Left renal cortex interstitium (tissue), 4 donors: ENCODE measurements at regions not wholly inside any gene's neighbourhood (a gene's known extent, or its start where the extent isn't known, plus 50 kb on each side); places are given as distances from the start of the nearest gene placed in this dataset.
"Not testable (repeated sequence)": the region's sequence is repeated elsewhere in the genome, so short reads cannot be mapped to it uniquely, and the experiment has no call there.

Source experiments
- DNase-seq, 4 donors: peaks; one replicate each; pipeline ENCODE4 v3.0.0-alpha.2; 2013; ENCODE audit warnings: low read depth in 4 of 4, low spot score in 2 of 4, missing footprints in 1 of 4

GRCh38 chr9:75529463-75529862 lies 361.0 kb upstream of the PCSK5 start:
- no peak for DNase-seq

DNA sequence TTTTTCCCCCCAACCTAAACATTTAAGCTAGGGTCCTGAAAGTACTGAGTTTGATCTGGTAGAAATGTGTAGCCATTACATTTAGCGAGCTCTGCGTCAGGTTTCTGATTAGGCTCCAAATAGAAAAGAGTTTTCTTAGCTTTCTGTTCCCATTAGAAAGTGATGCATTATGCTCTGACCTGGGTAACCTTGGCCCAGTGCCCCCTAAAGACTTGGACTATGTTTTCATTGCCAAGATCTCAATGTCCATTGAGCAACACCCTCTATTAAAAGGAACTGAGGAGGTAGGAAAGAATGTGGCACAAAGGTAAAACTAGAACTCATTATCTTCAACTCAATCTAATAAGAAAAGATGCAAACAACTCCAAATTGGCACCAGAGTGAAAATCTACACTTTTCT lies 358.9 kb upstream of the PCSK5 start:
- DNase-seq = no peak

DNA sequence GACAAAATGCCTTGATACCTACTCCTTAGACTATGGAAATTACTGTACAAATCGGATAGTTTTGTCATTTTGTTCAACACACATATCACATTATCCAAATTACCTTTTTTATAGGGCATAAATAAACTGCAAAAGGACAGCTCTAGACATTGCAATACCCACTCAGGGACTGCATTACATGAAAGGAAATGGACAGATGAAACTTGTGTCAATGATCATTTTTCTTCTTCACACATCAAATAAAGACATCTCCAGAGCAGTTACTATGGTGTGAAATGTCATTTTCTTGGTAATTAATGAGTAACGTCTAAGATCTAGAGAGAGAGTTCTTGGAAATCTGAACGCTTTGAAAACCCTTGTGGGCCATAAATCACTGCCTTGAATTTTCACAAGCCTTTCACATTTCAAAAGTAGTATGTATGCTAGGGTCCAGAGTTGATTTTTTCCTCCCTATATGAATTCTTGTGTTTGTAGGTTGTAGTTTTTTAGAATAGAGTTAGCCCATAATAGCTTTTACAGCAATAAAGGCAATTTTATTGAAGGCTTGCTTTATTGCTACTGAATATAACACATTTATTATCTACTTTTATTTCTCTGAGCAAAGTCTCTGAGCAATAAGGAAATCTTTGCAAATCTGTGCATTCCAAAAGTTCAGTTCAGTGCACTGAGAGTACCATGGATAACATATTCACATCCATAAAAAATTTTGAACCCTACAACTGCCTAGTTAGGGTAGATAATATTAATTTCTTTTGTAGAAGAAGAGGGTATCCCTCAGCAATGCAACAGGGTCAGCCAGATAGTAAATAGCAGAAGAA lies 358.0 kb upstream of the PCSK5 start:
- DNase-seq = no peak

- DNase-seq = no peak
These were observed 350.9 kb upstream of the PCSK5 start for GRCh38 chr9:75539523-75539922.

GRCh38 chr9:75540185-75540584 lies 350.3 kb upstream of the PCSK5 start:
- no peak for DNase-seq

GRCh38 chr9:75541734-75542133 lies 348.7 kb upstream of the PCSK5 start:
- no peak for DNase-seq

GRCh38 chr9:75544815-75545214 lies 345.7 kb upstream of the PCSK5 start:
- DNase-seq = no peak

- DNase-seq = no peak
These were observed 345.2 kb upstream of the PCSK5 start for GRCh38 chr9:75545287-75545686.

- no peak for DNase-seq
These were observed 341.6 kb upstream of the PCSK5 start for GRCh38 chr9:75548871-75549270.

GRCh38 chr9:75551861-75552260 lies 338.6 kb upstream of the PCSK5 start:
- no peak for DNase-seq

GRCh38 chr9:75552941-75553340 lies 337.5 kb upstream of the PCSK5 start:
- no peak for DNase-seq

DNA sequence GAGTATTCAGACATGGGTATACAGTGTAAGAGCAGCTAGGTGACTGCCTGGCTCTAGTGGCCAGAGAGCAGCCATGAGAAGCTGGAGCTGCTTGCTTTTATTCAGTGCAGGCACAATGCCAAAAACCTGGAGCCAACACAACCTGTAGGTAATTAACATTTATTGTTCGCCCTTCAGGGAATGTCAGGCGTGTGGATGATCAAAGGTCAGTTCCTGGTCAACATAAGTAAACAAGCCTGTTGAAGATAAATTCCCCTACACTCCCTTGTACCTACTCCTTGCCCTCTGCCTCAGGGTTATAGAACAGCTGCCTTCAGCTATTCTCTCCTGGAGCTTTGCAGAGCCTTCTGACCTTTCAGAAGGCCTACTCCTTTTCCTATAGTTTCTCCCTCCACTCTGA lies 323.7 kb upstream of the PCSK5 start:
- DNase-seq = not testable (repeated sequence)

- no peak for DNase-seq
These were observed 319.9 kb upstream of the PCSK5 start for GRCh38 chr9:75570538-75570937.

GRCh38 chr9:75574569-75574968 lies 315.9 kb upstream of the PCSK5 start:
- DNase-seq = no peak

GRCh38 chr9:75582870-75583269 lies 307.6 kb upstream of the PCSK5 start:
- no peak for DNase-seq

DNA sequence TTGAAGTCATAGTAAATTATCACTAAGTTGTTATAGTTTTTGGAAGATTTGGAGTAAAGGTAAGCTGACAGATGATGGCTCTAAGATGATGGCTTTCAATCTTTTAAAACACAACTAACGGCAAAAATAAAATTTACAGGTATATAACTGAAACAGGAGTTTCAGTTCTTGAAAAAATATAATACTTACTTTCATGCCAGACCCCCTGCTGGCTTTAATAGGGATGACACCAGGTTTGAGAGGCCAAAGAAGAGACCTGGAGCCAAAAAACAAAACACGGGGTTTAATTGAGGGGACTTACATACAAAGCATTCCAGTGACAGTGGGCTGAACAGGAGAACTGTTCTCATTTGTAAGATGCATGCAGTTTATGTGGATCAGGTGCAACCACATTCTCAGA lies 301.7 kb upstream of the PCSK5 start:
- no peak for DNase-seq

- no peak for DNase-seq
These were observed 301.0 kb upstream of the PCSK5 start for GRCh38 chr9:75589497-75589896.

DNA sequence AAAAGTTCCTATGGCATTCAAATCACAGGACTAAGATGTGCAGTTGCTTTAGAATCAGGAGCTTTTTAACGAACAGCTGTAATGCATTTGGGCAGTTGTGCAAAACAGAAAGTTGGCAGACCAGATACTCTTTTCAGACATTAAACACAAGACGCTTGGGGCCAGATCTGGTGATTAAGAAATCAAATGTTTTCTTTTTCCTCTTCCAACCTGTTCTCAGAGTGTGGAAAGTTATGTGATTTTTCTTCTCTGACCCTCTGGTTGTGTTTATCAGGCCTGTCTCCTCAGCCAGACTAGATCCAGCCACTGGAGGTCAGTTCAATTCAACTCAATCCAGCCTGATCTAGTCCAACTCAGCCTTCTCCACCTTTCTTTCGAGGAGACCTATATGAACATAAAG lies 298.5 kb upstream of the PCSK5 start:
- DNase-seq = no peak

DNA sequence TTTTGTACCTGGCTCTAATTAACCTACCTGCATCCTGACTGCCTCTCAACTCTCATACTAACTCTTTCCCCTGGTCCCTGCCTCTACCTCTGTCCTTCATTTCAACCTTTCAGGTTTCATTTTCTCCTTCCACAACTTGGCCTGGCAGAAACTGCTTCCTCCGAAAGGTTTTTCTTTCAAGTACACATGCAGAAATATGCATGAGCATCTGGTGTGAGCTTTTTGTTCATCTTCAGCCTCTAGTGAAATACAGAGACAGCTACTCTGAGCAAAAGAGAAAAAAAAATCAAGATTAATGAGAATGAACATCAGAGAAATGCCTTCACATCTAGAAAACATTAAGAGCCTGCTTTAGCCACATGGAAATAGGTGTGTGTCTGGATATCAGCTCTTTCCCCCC lies 297.9 kb upstream of the PCSK5 start:
- DNase-seq = no peak

- no peak for DNase-seq
These were observed 296.6 kb upstream of the PCSK5 start for GRCh38 chr9:75593920-75594319.

DNA sequence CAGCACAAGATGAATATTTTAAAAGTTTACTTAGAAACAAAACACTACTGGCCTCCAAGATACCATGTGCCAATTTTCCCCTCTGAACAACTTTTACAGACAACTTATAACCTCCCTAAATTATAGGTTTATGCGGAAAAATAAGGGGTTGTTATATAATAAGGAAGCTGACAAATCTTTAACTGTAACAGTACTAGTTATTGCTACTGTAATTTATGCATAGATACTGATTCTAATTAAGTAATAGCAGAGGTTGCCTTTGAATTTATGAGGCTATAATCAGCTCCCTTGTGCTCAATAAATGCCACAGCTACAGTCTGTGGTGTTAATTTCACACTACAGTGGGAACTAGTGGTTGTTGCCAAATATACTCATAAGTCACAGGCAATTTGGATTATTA lies 291.3 kb upstream of the PCSK5 start:
- DNase-seq = peak in 1 of 4 donors; percentile 2

- no peak for DNase-seq
These were observed 289.2 kb upstream of the PCSK5 start for GRCh38 chr9:75601280-75601679.

- DNase-seq = no peak
These were observed 288.4 kb upstream of the PCSK5 start for GRCh38 chr9:75602060-75602459.
